Astrocyte (in vitro differentiated cells and primary cell): ENCODE measurements at regions not wholly inside any gene's neighbourhood (a gene's known extent, or its start where the extent isn't known, plus 50 kb on each side); places are given as distances from the start of the nearest gene placed in this dataset.

ENCODE experiments used
- DNase-seq: peaks from one replicate; pipeline ENCODE4 v3.0.0-alpha.2; 2010; ENCODE audit warnings: low read depth
- FAIRE-seq: peaks from 2 replicates; lab custom pipeline; 2011; peaks lifted over from hg19 to GRCh38; lab: Jason Lieb, UNC
- H2AFZ ChIP-seq: 2 replicates; pipeline ENCODE4 v1.6.0; 2012; ENCODE audit warnings: low read depth, low read length, inconsistent platforms
- H3K27ac ChIP-seq: 2 replicates; pipeline ENCODE4 v1.5.1; 2011; ENCODE audit warnings: low read depth, low read length, inconsistent platforms
- H3K27me3 ChIP-seq: 2 replicates; pipeline ENCODE4 v1.6.0; 2011; ENCODE audit warnings: low read length, inconsistent platforms; ENCODE audit not compliant: insufficient read depth
- H3K36me3 ChIP-seq: 2 replicates; pipeline ENCODE4 v1.5.1; 2011; ENCODE audit warnings: low read length, inconsistent platforms; ENCODE audit not compliant: insufficient read depth
- H3K4me1 ChIP-seq: 2 replicates; pipeline ENCODE4 v1.5.1; 2011; ENCODE audit warnings: low read length, inconsistent platforms; ENCODE audit not compliant: insufficient read depth
- H3K4me2 ChIP-seq: 2 replicates; pipeline ENCODE4 v1.6.0; 2012; ENCODE audit warnings: low read length, inconsistent platforms
- H3K4me3 ChIP-seq: 2 replicates; pipeline ENCODE4 v1.5.1; 2011; ENCODE audit warnings: low read depth, mild to moderate bottlenecking, low read length, inconsistent platforms; ENCODE audit not compliant: insufficient read depth
- H3K79me2 ChIP-seq: 2 replicates; pipeline ENCODE4 v1.6.0; 2012; ENCODE audit warnings: mild to moderate bottlenecking, low read length, inconsistent platforms; ENCODE audit not compliant: insufficient read depth
- H3K9ac ChIP-seq: 2 replicates; pipeline ENCODE4 v1.6.0; 2012; ENCODE audit warnings: mild to moderate bottlenecking, low read length, inconsistent platforms
- H3K9me3 ChIP-seq: 2 replicates; pipeline ENCODE4 v1.5.1; 2012; ENCODE audit warnings: low read depth, mild to moderate bottlenecking, low read length, inconsistent platforms; ENCODE audit not compliant: insufficient read depth
- H4K20me1 ChIP-seq: 2 replicates; pipeline ENCODE4 v1.6.0; 2012; ENCODE audit warnings: low read length, inconsistent platforms; ENCODE audit not compliant: insufficient read depth
- H3K27ac Mint-ChIP-seq: one replicate; pipeline ENCODE4 v1.8.0; 2021; ENCODE audit warnings: mild to moderate bottlenecking, mixed read lengths; ENCODE audit not compliant: unreplicated experiment
- H3K27me3 Mint-ChIP-seq: one replicate; pipeline ENCODE4 v1.8.0; 2021; ENCODE audit warnings: low read depth, mixed read lengths; ENCODE audit not compliant: unreplicated experiment
- H3K36me3 Mint-ChIP-seq: one replicate; pipeline ENCODE4 v1.8.0; 2021; ENCODE audit warnings: low read depth, mixed read lengths; ENCODE audit not compliant: unreplicated experiment
- H3K4me1 Mint-ChIP-seq: one replicate; pipeline ENCODE4 v1.8.0; 2021; ENCODE audit warnings: low read depth, mixed read lengths; ENCODE audit not compliant: unreplicated experiment
- H3K4me3 Mint-ChIP-seq: one replicate; pipeline ENCODE4 v1.8.0; 2021; ENCODE audit warnings: mild to moderate bottlenecking, moderate library complexity, mixed read lengths; ENCODE audit not compliant: unreplicated experiment
- H3K9me3 Mint-ChIP-seq: one replicate; pipeline ENCODE4 v1.8.0; 2021; ENCODE audit warnings: mild to moderate bottlenecking, mixed read lengths; ENCODE audit not compliant: unreplicated experiment
- CTCF ChIP-seq: IDR thresholded peaks from 2 replicates; pipeline ENCODE4 v1.5.1; 2011; ENCODE audit warnings: low read depth, mild to moderate bottlenecking, inconsistent platforms, low read length, moderate library complexity; ENCODE audit not compliant: insufficient read depth
- EZH2 ChIP-seq: IDR thresholded peaks from 2 replicates; pipeline ENCODE4 v1.6.1; 2012; ENCODE audit warnings: mild to moderate bottlenecking, low read length, inconsistent platforms; ENCODE audit not compliant: insufficient read depth

DNA sequence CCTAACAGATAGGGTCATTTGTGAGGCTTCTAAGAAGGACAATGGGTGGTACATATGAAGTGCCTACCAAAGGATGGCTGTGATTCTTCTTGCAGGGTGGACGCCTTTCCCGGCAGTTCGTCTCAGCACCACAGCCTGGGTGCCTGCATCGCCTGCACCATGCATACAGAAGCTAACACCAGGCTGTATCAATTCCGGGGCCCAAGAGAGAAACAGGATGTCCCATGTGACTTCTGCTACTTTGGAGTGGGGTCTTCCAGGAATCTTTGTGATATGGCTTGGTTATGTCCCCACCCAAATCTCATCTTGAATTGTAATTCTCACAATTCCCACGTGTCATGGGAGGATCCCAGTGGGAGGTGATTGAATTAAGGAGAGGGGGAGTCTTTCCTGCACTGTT is 251.6 kb upstream of the TNRC6C start:
- peaks cover 35% of the 10 kb centered on the region for H3K9me3 Mint-ChIP-seq
- no peak for FAIRE-seq
- peaks cover 40% of the 10 kb centered on the region for H3K27me3 Mint-ChIP-seq
- Histone ChIP-seq H4K20me1 (no peaks in the 10 kb centered on the region), H3K79me2 (no peaks in the 10 kb centered on the region), H3K9ac (no peak overlapping the region), H3K27ac (no peak overlapping the region), H3K4me3 (no peak overlapping the region), H2AFZ (no peak overlapping the region), H3K36me3 (no peaks in the 10 kb centered on the region), H3K27me3 (peaks cover 5% of the 10 kb centered on the region), H3K4me2 (no peak overlapping the region), H3K4me1 (no peaks in the 10 kb centered on the region), H3K9me3 (peaks cover 4% of the 10 kb centered on the region)
- H3K27ac Mint-ChIP-seq = no peak overlapping the region
- no peak for DNase-seq
- no peak overlapping the region for H3K4me3 Mint-ChIP-seq
- no peak for TF ChIP-seq EZH2
- H3K36me3 Mint-ChIP-seq = peaks cover 3% of the 10 kb centered on the region
- H3K4me1 Mint-ChIP-seq = no peaks in the 10 kb centered on the region

GRCh38 chr17:77707546-77707945 is 251.0 kb upstream of the TNRC6C start:
- H4K20me1 ChIP-seq = no peaks in the 10 kb centered on the region
- FAIRE-seq (no peak), DNase-seq (no peak)
- no peak overlapping the region for H3K9ac ChIP-seq
- peaks cover 5% of the 10 kb centered on the region for H3K27me3 ChIP-seq
- H3K36me3 ChIP-seq = no peaks in the 10 kb centered on the region
- Mint-ChIP-seq H3K27me3 (peaks cover 37% of the 10 kb centered on the region), H3K36me3 (peaks cover 3% of the 10 kb centered on the region), H3K27ac (no peak overlapping the region), H3K4me1 (no peaks in the 10 kb centered on the region), H3K4me3 (no peak overlapping the region), H3K9me3 (peaks cover 30% of the 10 kb centered on the region)
- TF ChIP-seq CTCF = no peak
- TF ChIP-seq EZH2 = no peak
- no peak overlapping the region for H2AFZ ChIP-seq
- no peak overlapping the region for H3K4me3 ChIP-seq
- H3K4me2 ChIP-seq = no peak overlapping the region
- no peaks in the 10 kb centered on the region for H3K4me1 ChIP-seq
- no peaks in the 10 kb centered on the region for H3K79me2 ChIP-seq
- no peak overlapping the region for H3K27ac ChIP-seq
- peaks cover 4% of the 10 kb centered on the region for H3K9me3 ChIP-seq

DNA sequence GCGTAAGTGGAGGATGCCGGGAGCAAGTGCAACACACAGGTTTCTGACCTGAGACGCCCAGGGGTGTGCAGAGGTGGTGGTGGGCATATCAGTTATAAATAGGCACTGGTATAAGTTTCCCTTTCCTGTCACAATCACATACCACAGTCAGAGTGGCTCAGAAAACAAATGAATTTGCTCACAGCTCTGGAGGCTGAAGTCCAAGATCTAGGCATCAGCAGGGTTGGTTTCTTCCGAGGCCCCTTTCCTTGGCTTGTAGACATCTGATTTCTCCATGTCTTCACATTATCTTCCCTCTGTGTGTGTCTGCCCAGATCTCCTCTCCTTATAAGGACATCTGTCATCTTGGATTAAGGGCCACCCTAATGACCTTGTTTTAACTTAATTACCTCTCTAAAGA is 250.5 kb upstream of the TNRC6C start:
- Histone ChIP-seq H3K27ac (no peak overlapping the region), H3K79me2 (no peaks in the 10 kb centered on the region), H3K4me1 (no peaks in the 10 kb centered on the region), H4K20me1 (no peaks in the 10 kb centered on the region), H3K4me2 (no peak overlapping the region), H3K4me3 (no peak overlapping the region), H2AFZ (no peak overlapping the region), H3K9me3 (peaks cover 4% of the 10 kb centered on the region), H3K36me3 (no peaks in the 10 kb centered on the region), H3K9ac (no peak overlapping the region), H3K27me3 (peaks cover 5% of the 10 kb centered on the region)
- no peak for FAIRE-seq
- DNase-seq = no peak
- TF ChIP-seq CTCF (no peak), EZH2 (no peak)
- no peaks in the 10 kb centered on the region for H3K4me1 Mint-ChIP-seq
- H3K4me3 Mint-ChIP-seq = no peak overlapping the region
- peaks cover 37% of the 10 kb centered on the region for H3K27me3 Mint-ChIP-seq
- H3K27ac Mint-ChIP-seq = no peak overlapping the region
- peaks cover 29% of the 10 kb centered on the region for H3K9me3 Mint-ChIP-seq
- H3K36me3 Mint-ChIP-seq = peaks cover 3% of the 10 kb centered on the region
